ENCODE measurements at regions not wholly inside any gene's neighbourhood (a gene's known extent, or its start where the extent isn't known, plus 50 kb on each side); places are given as distances from the start of the nearest gene placed in this dataset.

DNA sequence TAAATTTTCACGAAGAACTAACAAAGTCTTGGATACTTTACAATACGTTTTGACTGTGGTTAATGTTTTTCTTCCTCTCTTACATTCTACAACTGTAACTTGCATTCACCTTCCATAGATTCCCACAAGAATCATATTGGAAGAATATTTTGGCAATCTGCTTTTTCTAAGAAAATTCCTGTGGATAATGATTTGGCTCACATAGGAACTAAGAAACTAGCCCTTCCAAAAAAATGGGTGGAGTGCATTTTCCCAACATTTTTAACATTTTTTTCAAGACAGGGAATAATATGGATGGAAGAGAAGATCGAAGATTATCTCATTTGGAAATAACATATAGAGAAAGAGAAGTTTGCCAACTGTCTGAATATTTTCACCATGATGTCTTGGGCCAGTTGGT lies 256.9 kb upstream of the POU2AF2 start:
- CTCF ChIA-PET = no interaction called here
- DNase-seq = no peak
- Mint-ChIP-seq H3K27ac (no peak overlapping the region), H3K27me3 (no peaks in the 10 kb centered on the region), H3K4me3 (no peak overlapping the region), H3K9me3 (ENCODE audit: low read depth) (no peaks in the 10 kb centered on the region), H3K4me1 (no peaks in the 10 kb centered on the region), H3K36me3 (no peaks in the 10 kb centered on the region)
- no peak for ATAC-seq

DNA sequence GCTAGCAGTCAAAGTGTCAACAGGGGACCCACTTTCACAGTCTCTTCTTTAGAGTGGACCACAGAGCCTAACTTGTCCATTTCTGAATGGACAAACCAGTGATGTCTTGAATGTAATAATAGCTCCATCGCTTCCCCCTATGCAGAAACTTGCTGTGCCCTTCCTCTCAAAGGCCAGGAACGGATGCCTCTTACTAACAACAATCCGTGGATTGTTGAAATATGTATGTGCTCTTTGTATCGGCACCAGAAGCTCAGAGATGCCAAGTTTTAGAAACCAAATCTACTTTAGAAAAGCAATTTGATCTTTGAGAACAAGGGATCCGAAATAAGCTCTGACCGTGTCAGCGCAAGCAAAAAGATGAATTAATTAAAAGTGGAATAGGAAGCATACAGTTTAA lies 259.5 kb upstream of the POU2AF2 start:
- no peaks in the 10 kb centered on the region for H3K27me3 Mint-ChIP-seq
- no peaks in the 10 kb centered on the region for H3K9me3 Mint-ChIP-seq (ENCODE audit: low read depth)
- H3K36me3 Mint-ChIP-seq = no peaks in the 10 kb centered on the region
- CTCF ChIA-PET = no interaction called here
- no peak for DNase-seq
- H3K27ac Mint-ChIP-seq = no peak overlapping the region
- H3K4me1 Mint-ChIP-seq = no peaks in the 10 kb centered on the region
- no peak overlapping the region for H3K4me3 Mint-ChIP-seq
- ATAC-seq = no peak

DNA sequence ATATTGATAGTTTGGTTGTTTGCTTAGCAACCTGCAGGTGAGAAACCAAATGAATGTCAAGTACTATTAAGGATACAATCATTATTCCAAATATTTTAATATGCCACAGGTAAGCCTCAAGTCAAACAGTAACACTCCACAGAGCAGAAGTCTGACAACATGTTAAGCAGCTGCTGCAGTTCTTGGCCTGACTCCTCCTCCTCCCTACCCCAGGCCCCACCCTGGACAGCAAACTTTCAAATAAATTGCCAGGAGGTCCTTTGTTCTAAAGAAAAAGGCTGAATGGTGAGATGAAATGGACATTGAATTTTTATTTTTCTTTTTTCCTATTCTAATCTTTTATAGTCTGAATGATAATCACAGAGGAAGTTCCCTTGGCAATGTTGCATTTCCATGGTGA lies 260.0 kb upstream of the POU2AF2 start:
- Mint-ChIP-seq H3K4me1 (no peaks in the 10 kb centered on the region), H3K36me3 (no peaks in the 10 kb centered on the region), H3K4me3 (no peak overlapping the region), H3K27ac (no peak overlapping the region), H3K9me3 (ENCODE audit: low read depth) (no peaks in the 10 kb centered on the region), H3K27me3 (no peaks in the 10 kb centered on the region)
- DNase-seq = no peak
- ATAC-seq = no peak
- CTCF ChIA-PET = no interaction called here

DNA sequence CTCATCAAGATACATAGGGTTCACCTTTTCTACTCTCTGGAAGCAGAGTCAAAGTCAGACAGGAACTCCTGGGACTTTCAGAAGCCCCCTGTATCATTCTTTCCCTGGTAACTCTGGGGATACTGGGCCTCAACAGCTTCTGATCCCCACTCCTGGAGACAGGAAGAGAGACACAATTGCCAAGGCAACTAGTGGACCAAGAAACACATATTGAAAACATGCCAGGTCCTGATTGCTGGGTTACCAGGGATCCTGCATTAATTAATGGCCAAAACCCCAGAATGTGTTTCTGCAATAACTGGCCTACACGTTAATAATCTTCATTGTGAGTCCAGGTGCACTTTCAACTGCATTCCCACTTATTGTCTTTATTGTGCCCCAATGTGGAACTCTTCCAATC lies 260.8 kb upstream of the POU2AF2 start:
- no peaks in the 10 kb centered on the region for H3K27me3 Mint-ChIP-seq
- DNase-seq (no peak), ATAC-seq (no peak)
- no peak overlapping the region for H3K27ac Mint-ChIP-seq
- H3K4me1 Mint-ChIP-seq = no peaks in the 10 kb centered on the region
- H3K9me3 Mint-ChIP-seq (ENCODE audit: low read depth) = no peaks in the 10 kb centered on the region
- CTCF ChIA-PET = no interaction called here
- no peak overlapping the region for H3K4me3 Mint-ChIP-seq
- H3K36me3 Mint-ChIP-seq = no peaks in the 10 kb centered on the region

DNA sequence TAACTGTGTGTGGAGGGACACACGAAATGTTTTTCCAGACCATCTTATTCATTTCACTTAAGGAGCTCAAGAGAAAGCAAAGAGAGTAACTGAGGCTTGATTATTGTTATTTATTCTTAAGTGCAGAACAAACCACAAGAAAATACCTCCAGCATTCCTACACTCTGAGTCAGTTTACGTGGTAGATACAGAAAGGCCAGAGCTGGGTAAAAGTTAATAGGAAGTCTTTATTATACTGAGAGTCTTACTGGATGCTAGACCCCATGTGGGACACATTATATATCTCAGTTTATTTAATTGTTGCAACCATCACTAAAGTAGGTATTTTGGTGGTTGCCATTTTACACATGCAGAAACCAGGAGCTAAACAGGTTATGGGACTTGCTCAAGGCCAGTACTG lies 261.4 kb upstream of the POU2AF2 start:
- no peaks in the 10 kb centered on the region for H3K9me3 Mint-ChIP-seq (ENCODE audit: low read depth)
- no peak overlapping the region for H3K27ac Mint-ChIP-seq
- ATAC-seq (no peak), DNase-seq (no peak)
- H3K36me3 Mint-ChIP-seq = no peaks in the 10 kb centered on the region
- no peaks in the 10 kb centered on the region for H3K4me1 Mint-ChIP-seq
- H3K4me3 Mint-ChIP-seq = no peak overlapping the region
- CTCF ChIA-PET = no interaction called here
- H3K27me3 Mint-ChIP-seq = no peaks in the 10 kb centered on the region

DNA sequence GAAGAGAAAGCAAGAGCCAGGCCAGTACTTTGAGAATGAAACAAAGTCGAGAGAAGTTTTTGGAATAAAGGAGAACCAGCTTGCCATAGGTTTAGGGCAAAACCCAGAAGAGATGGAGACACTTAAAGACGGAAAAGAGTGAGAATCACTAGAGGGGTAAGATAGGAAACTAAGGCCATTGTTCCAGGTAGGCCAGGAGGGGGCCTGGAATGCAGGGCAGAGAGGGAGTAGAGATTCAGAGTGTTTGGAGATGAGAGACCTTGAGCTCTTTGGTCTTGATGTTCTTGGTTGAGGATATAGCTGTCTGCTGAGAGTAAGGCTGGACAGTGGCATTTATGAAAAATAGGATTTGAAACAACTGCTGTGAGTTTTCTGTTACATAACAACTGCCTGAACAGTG lies 263.3 kb upstream of the POU2AF2 start:
- Mint-ChIP-seq H3K27me3 (no peaks in the 10 kb centered on the region), H3K4me1 (no peaks in the 10 kb centered on the region), H3K4me3 (no peak overlapping the region), H3K27ac (no peak overlapping the region), H3K9me3 (ENCODE audit: low read depth) (no peaks in the 10 kb centered on the region), H3K36me3 (no peaks in the 10 kb centered on the region)
- ATAC-seq (no peak), DNase-seq (no peak)
- CTCF ChIA-PET = no interaction called here

DNA sequence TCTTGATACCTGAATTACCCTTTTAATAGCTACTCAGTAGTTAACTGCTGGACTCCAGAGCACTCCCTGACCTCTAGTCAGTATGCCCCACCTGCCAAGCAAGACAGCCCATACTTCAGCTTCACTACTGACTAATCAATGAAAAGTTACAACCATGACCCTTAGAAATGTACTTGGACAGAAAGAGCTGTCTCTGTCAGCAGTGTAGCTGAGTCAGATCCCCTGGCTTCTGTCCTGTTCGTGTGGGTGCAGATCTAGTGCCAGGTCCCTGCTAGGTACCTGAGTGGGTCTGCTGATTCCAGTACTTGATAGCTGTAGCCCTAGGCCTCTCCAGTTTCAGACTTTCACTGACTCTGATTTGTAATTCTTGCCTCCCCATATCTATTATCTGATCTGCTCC lies 265.8 kb upstream of the POU2AF2 start:
- CTCF ChIA-PET = no interaction called here
- Mint-ChIP-seq H3K27me3 (no peaks in the 10 kb centered on the region), H3K4me1 (no peaks in the 10 kb centered on the region), H3K4me3 (no peak overlapping the region), H3K9me3 (ENCODE audit: low read depth) (no peaks in the 10 kb centered on the region), H3K27ac (no peak overlapping the region), H3K36me3 (no peaks in the 10 kb centered on the region)
- ATAC-seq = no peak
- DNase-seq = no peak

DNA sequence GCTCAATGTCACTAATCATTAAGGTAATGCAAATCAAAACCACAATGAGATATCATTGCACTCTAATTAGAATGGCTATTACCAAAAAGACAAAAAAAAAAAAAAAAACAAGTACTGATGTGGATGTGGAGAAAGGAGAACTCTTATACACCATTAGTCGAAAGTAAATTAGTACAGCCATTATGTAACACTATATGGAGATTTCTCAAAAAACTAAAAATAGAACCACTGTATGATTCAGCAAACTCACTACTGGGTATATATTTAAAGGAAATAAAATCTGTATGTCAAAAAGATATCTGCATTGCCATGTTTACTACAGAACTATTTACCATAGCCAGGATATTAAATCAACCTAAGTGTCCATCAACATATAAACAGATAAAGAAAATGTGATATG lies 265.4 kb upstream of the ARHGAP20 start:
- ATAC-seq = no peak
- H3K27ac Mint-ChIP-seq = no peak overlapping the region
- H3K9me3 Mint-ChIP-seq (ENCODE audit: low read depth) = no peaks in the 10 kb centered on the region
- no peak for DNase-seq
- H3K4me3 Mint-ChIP-seq = no peak overlapping the region
- CTCF ChIA-PET = no interaction called here
- H3K36me3 Mint-ChIP-seq = no peaks in the 10 kb centered on the region
- no peaks in the 10 kb centered on the region for H3K27me3 Mint-ChIP-seq
- no peaks in the 10 kb centered on the region for H3K4me1 Mint-ChIP-seq

DNA sequence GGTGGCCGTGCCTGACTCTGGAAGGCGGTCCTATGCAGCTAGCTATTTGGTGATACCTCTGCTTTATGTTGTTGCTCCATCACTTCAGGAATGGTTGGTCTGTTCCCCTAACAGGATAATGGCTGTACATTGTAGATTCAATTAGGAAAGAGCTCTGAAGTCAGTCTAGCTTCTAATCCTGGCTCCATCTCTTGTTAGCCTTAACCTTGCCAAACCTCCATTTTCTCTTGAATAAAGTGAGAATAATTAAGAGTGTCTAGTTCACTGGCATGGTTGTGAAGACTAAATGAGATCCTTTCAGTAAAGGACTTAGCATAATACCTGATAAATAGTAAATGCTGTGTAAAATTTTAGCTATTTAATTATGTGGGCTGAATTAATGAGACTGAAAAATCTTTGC lies 262.5 kb upstream of the ARHGAP20 start:
- peaks cover 8% of the 10 kb centered on the region for H3K27me3 Mint-ChIP-seq
- H3K4me1 Mint-ChIP-seq = no peaks in the 10 kb centered on the region
- CTCF ChIA-PET = no interaction called here
- no peaks in the 10 kb centered on the region for H3K9me3 Mint-ChIP-seq (ENCODE audit: low read depth)
- H3K36me3 Mint-ChIP-seq = no peaks in the 10 kb centered on the region
- H3K4me3 Mint-ChIP-seq = no peak overlapping the region
- no peak for ATAC-seq
- DNase-seq = no peak
- H3K27ac Mint-ChIP-seq = no peak overlapping the region

DNA sequence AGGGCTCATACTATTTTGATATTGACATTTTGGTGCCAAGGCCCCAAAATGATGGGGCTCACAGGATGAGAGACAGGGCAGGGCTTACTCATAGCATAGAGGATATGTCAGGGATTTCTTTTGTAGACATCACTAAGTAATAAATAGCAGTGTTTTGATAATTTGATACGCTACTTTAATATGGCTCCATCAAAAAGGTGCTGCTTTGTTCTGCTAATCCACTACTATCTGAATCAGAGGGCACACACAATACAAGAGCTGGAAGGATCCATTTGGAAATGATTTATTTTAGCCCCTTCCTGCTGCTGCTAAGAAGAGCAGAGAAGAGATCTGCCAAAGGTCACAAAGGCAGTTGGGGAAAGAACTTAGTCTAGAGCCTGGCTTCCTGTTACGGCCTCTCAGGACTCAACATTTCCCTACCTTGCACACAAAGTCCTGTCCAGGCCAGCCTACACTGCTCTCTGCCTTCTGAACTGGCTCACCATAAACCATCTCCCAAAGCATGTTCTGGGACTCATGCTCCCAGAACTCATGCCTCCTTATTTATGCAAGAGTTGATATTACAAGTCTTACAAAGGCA lies 261.3 kb upstream of the ARHGAP20 start:
- H3K27me3 Mint-ChIP-seq = peaks cover 8% of the 10 kb centered on the region
- no peak overlapping the region for H3K27ac Mint-ChIP-seq
- DNase-seq (no peak), ATAC-seq (no peak)
- no peaks in the 10 kb centered on the region for H3K36me3 Mint-ChIP-seq
- CTCF ChIA-PET = no interaction called here
- H3K4me3 Mint-ChIP-seq = no peak overlapping the region
- H3K4me1 Mint-ChIP-seq = no peaks in the 10 kb centered on the region
- no peaks in the 10 kb centered on the region for H3K9me3 Mint-ChIP-seq (ENCODE audit: low read depth)

DNA sequence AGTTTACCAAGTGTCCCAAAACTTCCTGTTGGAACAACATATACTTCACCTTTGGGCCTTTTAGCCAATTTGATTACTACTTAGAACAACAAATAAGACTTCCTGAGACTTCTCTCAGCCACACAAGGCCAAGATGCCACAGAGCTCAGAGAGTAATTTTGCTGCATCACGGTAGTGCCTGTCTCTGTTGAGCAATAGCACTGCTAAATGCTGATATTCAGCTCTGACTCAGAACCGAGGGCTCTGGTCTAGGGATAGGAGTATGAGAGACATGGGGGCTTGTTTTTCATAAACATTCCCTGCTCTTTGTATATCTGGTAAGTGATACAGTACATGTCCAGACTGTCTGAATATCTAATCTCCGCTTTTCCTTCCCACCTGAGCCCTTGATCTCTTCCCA lies 260.4 kb upstream of the ARHGAP20 start:
- DNase-seq = no peak
- Mint-ChIP-seq H3K4me1 (no peaks in the 10 kb centered on the region), H3K4me3 (no peak overlapping the region), H3K9me3 (ENCODE audit: low read depth) (no peaks in the 10 kb centered on the region), H3K27ac (no peak overlapping the region), H3K36me3 (no peaks in the 10 kb centered on the region), H3K27me3 (peaks cover 8% of the 10 kb centered on the region)
- CTCF ChIA-PET = no interaction called here
- no peak for ATAC-seq

DNA sequence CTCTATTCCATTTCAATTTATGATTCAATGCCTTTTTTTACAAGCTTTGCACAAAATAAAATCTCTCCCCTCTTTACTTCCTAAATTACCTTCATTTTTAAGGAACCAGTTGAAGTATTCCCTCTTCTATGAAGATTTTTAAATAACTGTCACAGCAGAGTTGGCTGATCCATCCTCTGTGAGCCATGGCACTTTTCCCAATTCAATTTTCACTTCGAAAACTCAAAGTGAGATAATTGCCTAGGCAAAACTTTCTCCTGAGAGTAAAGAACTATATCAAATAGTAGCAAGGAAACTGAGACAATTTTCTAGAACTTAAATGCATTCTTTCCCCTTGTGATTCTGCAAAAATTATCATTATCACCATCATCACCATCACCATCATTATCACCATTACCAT lies 259.9 kb upstream of the ARHGAP20 start:
- Mint-ChIP-seq H3K27me3 (peaks cover 8% of the 10 kb centered on the region), H3K9me3 (ENCODE audit: low read depth) (no peaks in the 10 kb centered on the region), H3K27ac (no peak overlapping the region), H3K4me1 (no peaks in the 10 kb centered on the region), H3K36me3 (no peaks in the 10 kb centered on the region), H3K4me3 (no peak overlapping the region)
- CTCF ChIA-PET = no interaction called here
- ATAC-seq (no peak), DNase-seq (no peak)

DNA sequence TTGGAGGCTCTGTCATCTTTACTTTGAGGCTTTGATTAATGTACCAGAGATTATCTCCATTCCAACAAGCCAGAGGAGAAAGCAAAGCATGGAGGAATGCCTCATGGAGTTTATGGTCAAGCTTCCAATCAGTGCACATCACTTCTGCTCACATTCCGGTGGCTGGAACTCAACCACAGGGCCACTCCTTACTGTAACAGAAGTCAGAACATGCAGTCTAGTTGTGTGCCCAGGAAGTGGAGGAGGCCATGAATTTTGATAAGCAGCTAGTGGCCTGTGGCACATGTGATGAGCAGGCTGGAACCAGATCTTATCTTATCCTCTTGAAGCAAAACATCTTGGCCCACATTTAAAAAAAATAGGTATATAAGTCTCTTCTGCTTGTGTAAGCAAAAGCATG lies 258.9 kb upstream of the ARHGAP20 start:
- CTCF ChIA-PET = no interaction called here
- H3K27me3 Mint-ChIP-seq = peaks cover 8% of the 10 kb centered on the region
- no peaks in the 10 kb centered on the region for H3K9me3 Mint-ChIP-seq (ENCODE audit: low read depth)
- H3K27ac Mint-ChIP-seq = no peak overlapping the region
- DNase-seq = no peak
- no peaks in the 10 kb centered on the region for H3K36me3 Mint-ChIP-seq
- no peak overlapping the region for H3K4me3 Mint-ChIP-seq
- H3K4me1 Mint-ChIP-seq = no peaks in the 10 kb centered on the region
- no peak for ATAC-seq

DNA sequence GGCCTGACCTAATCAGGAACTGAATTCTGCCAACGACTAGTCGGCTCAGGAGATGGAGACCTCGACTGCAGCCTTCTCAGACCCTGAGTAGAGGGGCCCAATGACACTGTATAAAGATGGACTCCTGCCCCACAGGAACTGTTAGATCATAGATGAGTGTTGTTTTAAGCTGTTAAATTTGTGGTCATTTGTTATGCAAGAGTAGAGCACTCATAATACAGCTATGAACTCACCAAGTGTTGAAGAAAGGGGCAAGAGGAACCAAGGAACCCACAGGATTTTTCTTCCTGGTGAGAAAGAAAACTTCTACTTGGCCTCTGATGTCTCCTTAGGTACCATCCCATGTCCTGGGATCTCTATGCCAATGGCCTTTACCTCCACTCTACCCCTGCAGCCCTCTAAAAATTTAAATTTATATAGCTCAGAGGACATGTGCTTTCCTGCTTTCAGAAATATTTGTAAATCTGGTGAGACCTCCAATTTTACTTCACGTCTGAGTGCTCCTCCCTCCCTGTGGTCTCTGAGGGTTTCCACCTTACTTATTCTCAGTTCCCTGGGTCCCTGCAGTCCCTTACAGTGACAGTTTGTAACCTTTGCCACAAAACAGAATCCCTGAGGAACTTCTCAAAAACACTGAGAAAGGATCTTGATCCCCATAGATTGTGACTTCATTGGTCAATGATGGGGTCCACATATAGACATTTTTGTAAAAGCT lies 256.3 kb upstream of the ARHGAP20 start:
- H3K4me3 Mint-ChIP-seq = no peak overlapping the region
- no peaks in the 10 kb centered on the region for H3K9me3 Mint-ChIP-seq (ENCODE audit: low read depth)
- no peaks in the 10 kb centered on the region for H3K36me3 Mint-ChIP-seq
- CTCF ChIA-PET = no interaction called here
- no peak overlapping the region for H3K27ac Mint-ChIP-seq
- peaks cover 8% of the 10 kb centered on the region for H3K27me3 Mint-ChIP-seq
- DNase-seq (no peak), ATAC-seq (no peak)
- H3K4me1 Mint-ChIP-seq = no peaks in the 10 kb centered on the region

DNA sequence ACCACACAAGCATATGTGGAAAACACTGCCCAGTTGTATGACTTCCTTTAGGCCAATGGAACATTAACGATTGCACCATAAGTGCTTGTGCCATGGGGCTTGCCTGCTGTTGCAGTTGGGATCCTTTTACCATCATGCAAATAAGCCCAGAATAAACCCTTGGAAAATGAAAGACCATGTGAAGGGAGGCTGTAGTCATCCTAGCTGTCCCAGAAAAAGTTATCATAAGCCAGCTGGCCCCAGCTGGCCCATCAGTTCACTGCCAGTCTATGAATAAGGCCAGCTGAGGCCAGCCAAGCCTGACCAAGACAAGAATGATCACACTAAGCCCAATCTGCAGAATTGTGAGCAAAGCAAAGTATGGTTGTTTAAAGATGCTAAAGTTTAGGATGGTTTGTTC lies 253.9 kb upstream of the ARHGAP20 start:
- no peak for DNase-seq
- Mint-ChIP-seq H3K4me1 (no peaks in the 10 kb centered on the region), H3K27me3 (peaks cover 4% of the 10 kb centered on the region), H3K9me3 (ENCODE audit: low read depth) (no peaks in the 10 kb centered on the region), H3K4me3 (no peak overlapping the region), H3K27ac (no peak overlapping the region), H3K36me3 (no peaks in the 10 kb centered on the region)
- ATAC-seq = no peak
- CTCF ChIA-PET = no interaction called here
